Transverse colon (tissue), 4 donors: ENCODE measurements at regions not wholly inside any gene's neighbourhood (a gene's known extent, or its start where the extent isn't known, plus 50 kb on each side); places are given as distances from the start of the nearest gene placed in this dataset.

Source experiments
- DNase-seq: peaks from one replicate; pipeline ENCODE4 v3.0.0-alpha.2; 2019
- H3K27ac ChIP-seq, 4 donors: fragments of 200-600 bp; sonication (generic); 2 replicates each; pipeline ENCODE4 v1.5.1; 2016 to 2018; ENCODE audit warnings: inconsistent platforms in 4 of 4
- H3K27me3 ChIP-seq: fragments of 200-600 bp; sonication (generic); 2 replicates; pipeline ENCODE4 v1.5.1; 2017; ENCODE audit warnings: inconsistent platforms
- H3K36me3 ChIP-seq, 4 donors: fragments of 200-600 bp; sonication (generic); 2 replicates each; pipeline ENCODE4 v1.5.1; 2017 to 2019; ENCODE audit warnings: inconsistent platforms in 4 of 4
- H3K4me1 ChIP-seq, 4 donors: fragments of 200-600 bp; sonication (generic); 2 replicates each; pipeline ENCODE4 v1.5.1; 2017 to 2020; ENCODE audit warnings: inconsistent platforms in 4 of 4
- H3K4me3 ChIP-seq, 4 donors: fragments of 200-600 bp; sonication (generic); 1 replicate in 1 of 4; 2 replicates in 3 of 4; pipeline versions ENCODE4 v1.5.1 to v1.6.1; 2017 to 2019; ENCODE audit warnings: inconsistent platforms in 4 of 4
- H3K9me3 ChIP-seq, 2 donors: fragments of 200-600 bp; sonication (generic); 2 replicates each; pipeline ENCODE4 v1.5.1; 2017 to 2019; ENCODE audit warnings: inconsistent platforms in 2 of 2
- CTCF ChIP-seq, 5 experiments: fragments of 200-600 bp in 3 of 5; fragments of 450-650 bp in 2 of 5; sonication (generic) in 3 of 5; IDR thresholded peaks; 1 replicate in 2 of 5; 2 replicates in 3 of 5; pipeline ENCODE4 v1.5.1; 2016 to 2017; ENCODE audit warnings: antibody characterized with exemption in 5 of 5, inconsistent platforms in 3 of 5, mild to moderate bottlenecking in 2 of 5, moderate library complexity in 1 of 5
- EP300 ChIP-seq: sonication (generic); formaldehyde crosslinking; IDR thresholded peaks from one replicate; pipeline ENCODE4 v1.6.1; 2017; ENCODE audit warnings: antibody characterized with exemption, low read depth
- POLR2A ChIP-seq: fragments of 450-650 bp; IDR thresholded peaks from one replicate; pipeline ENCODE4 v1.6.1; 2016; ENCODE audit warnings: antibody characterized with exemption, mild to moderate bottlenecking, moderate library complexity
- POLR2AphosphoS5 ChIP-seq, 3 donors: sonication (generic); formaldehyde crosslinking; IDR thresholded peaks; one replicate each; pipeline ENCODE4 v1.6.1; 2016; ENCODE audit warnings: antibody characterized with exemption in 3 of 3
- WGBS, 2 donors: methylation state at CpG; one replicate each; pipeline ENCODE4 v1.1.5; 2018; ENCODE audit warnings: low coverage in 1 of 2; 5-methylcytosine and 5-hydroxymethylcytosine counted together
- in situ Hi-C, 4 donors: fragments of 200-750 bp; cut with MboI; loops; one replicate each; pipeline versions ENCODE4 v1.15.0 to v1.15.1; 2017; ENCODE audit warnings: low sequenced_read_pairs in 3 of 4, low pct_ligation_motif_present in 1 of 4, low pct_unique_long_range_greater_than_20kb in 1 of 4
- intact Hi-C: fragments of 100-400 bp; cut with DNase I; formaldehyde crosslinking; loops from one replicate; pipeline ENCODE4 v1.15.1; 2023; ENCODE audit warnings: low total_unique reads

- WGBS, 2 donors = 96% methylated on average over 4 of the region's 4 CpGs; no CpG with 5 or more reads in 1 of the 2 donors
- H3K36me3 ChIP-seq = no peaks in the 10 kb centered on the region
- H3K9me3 ChIP-seq = no peaks in the 10 kb centered on the region
- in situ Hi-C loops (no loop called here), intact Hi-C loops (loop anchor here (5.0 kb wide), 1 partner anchor 345 kb away; no protein-coding TSS in a partner anchor)
- no peak overlapping the region for H3K4me3 ChIP-seq
- no peaks in the 10 kb centered on the region for H3K4me1 ChIP-seq
- H3K27me3 ChIP-seq = no peaks in the 10 kb centered on the region
- no peak overlapping the region for H3K27ac ChIP-seq
- no peak for DNase-seq
- TF ChIP-seq POLR2A = no peak
- TF ChIP-seq POLR2AphosphoS5 (IDR thresholded peaks at IDR 0.05) = no peak
- no peak for TF ChIP-seq EP300
- no peak for TF ChIP-seq CTCF (IDR thresholded peaks at IDR 0.05)
These were observed 338.7 kb downstream of the IRS2 start for GRCh38 chr13:109447667-109448066.

GRCh38 chr13:109440320-109440719 lies 346.1 kb downstream of the IRS2 start:
- Histone ChIP-seq H3K27ac (no peak overlapping the region), H3K4me3 (no peak overlapping the region), H3K4me1 (no peaks in the 10 kb centered on the region), H3K27me3 (no peaks in the 10 kb centered on the region), H3K9me3 (no peaks in the 10 kb centered on the region), H3K36me3 (no peaks in the 10 kb centered on the region)
- intact Hi-C loops (no loop called here), in situ Hi-C loops (no loop called here)
- TF ChIP-seq POLR2A (no peak), CTCF (IDR thresholded peaks at IDR 0.05) (no peak), EP300 (no peak), POLR2AphosphoS5 (IDR thresholded peaks at IDR 0.05) (no peak)
- 70 to 91% methylated on average over 4 of the region's 4 CpGs for WGBS, 2 donors
- DNase-seq = no peak

- H3K4me1 ChIP-seq = no peaks in the 10 kb centered on the region
- in situ Hi-C loops = no loop called here
- WGBS, 2 donors = 94% methylated on average over 6 of the region's 6 CpGs; no CpG with 5 or more reads in 1 of the 2 donors
- H3K4me3 ChIP-seq = no peak overlapping the region
- no peak for DNase-seq
- intact Hi-C loops = no loop called here
- H3K27ac ChIP-seq = no peak overlapping the region
- TF ChIP-seq EP300 = no peak
- TF ChIP-seq POLR2AphosphoS5 (IDR thresholded peaks at IDR 0.05) = no peak
- TF ChIP-seq POLR2A = no peak
- no peak for TF ChIP-seq CTCF (IDR thresholded peaks at IDR 0.05)
- no peaks in the 10 kb centered on the region for H3K36me3 ChIP-seq
- H3K27me3 ChIP-seq = no peaks in the 10 kb centered on the region
- no peaks in the 10 kb centered on the region for H3K9me3 ChIP-seq
These were observed 346.6 kb downstream of the IRS2 start for GRCh38 chr13:109439813-109440212.

- in situ Hi-C loops = no loop called here
These were observed 349.5 kb downstream of the IRS2 start for GRCh38 chr13:109436841-109437240.

More at GRCh38 chr13:109436841-109437240, 349.5 kb downstream of the IRS2 start:
- DNase-seq = no peak
- no peak for TF ChIP-seq CTCF (IDR thresholded peaks at IDR 0.05)
- no peak for TF ChIP-seq EP300
- no peak for TF ChIP-seq POLR2AphosphoS5 (IDR thresholded peaks at IDR 0.05)
- no peak for TF ChIP-seq POLR2A
- no peak overlapping the region for H3K27ac ChIP-seq
- no peak overlapping the region for H3K4me3 ChIP-seq
- 74 to 84% methylated on average over 2 of the region's 2 CpGs for WGBS, 2 donors
- no peaks in the 10 kb centered on the region for H3K27me3 ChIP-seq
- H3K36me3 ChIP-seq = no peaks in the 10 kb centered on the region
- H3K9me3 ChIP-seq = no peaks in the 10 kb centered on the region
- no peaks in the 10 kb centered on the region for H3K4me1 ChIP-seq
- intact Hi-C loops = no loop called here
